ENCODE measurements at regions not wholly inside any gene's neighbourhood (a gene's known extent, or its start where the extent isn't known, plus 50 kb on each side); places are given as distances from the start of the nearest gene placed in this dataset.

- no peak for DNase-seq (ENCODE audit: low spot score)
Observed at GRCh38 chr5:3011764-3012017, 260.2 kb upstream of the IRX2 start.

DNA sequence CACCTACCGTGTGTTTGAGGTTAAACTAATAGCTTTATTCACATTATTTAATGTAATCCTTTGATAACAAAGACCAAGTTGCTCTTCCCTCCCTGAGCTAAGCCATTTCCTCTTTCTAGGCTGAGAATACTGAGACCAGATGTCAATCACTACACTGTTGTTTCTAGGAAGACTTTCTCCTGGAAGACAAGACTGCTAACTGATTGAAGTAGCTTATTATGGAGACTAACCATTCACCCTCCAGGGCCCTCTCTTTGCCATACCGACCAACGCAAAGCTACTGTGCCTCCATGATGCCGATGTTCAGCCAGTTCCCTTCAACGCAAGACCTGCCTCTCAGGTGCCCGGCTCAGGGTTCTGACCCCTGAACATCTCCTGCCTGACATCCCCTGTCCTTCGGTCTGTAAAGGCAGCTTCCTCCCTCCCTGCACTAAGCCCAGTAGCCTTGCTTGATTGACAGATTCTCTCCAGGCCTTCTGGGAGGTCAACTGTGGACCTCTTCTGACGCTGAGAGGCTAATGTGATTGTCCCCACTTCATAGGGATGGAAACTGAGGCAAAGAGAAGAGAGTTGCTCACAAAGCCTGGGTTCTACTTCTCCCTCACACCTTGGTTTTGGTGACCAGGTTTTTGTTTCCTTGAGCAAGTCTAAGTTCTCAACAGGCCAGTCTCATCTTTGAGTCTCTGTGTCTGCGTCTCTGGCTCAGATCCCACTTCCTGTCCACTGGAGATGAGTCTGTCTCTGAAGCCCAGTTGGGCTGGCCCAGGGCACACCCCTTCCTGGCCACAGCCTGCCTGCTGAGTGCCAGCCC, 259.7 kb upstream of the IRX2 start:
- DNase-seq (ENCODE audit: low spot score), result no peak

DNA sequence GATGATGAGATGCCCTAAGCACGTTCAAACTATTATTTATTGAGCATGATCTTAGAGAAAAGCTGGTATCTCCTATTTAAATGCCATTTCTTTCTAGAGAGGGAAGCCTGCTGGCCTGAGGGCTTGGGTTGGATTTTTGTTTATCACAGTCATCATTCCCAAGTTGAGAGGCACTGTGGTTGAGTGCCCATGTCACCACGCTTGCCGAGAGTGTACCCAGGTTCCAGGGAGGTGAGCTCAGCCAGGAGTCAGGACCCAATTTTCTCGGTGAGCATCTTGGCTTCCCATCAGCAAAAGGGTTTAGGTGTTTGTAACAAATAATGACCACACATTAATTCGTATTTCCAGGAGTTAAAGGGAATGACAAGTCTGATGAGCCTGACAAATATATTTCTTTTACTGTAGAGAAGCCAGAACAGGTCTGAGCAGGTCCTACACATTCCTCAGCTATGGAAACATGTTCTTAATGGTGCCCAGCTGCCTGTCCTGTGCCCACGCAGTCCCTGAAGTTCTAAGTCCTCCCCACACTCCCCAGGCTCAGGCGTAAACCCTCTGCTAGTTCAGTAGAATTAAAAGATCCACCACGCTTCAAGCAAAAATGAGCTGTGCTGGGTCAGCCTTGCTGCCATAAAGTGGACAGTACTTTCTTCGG, 258.9 kb upstream of the IRX2 start:
- no peak for DNase-seq (ENCODE audit: low spot score)

DNA sequence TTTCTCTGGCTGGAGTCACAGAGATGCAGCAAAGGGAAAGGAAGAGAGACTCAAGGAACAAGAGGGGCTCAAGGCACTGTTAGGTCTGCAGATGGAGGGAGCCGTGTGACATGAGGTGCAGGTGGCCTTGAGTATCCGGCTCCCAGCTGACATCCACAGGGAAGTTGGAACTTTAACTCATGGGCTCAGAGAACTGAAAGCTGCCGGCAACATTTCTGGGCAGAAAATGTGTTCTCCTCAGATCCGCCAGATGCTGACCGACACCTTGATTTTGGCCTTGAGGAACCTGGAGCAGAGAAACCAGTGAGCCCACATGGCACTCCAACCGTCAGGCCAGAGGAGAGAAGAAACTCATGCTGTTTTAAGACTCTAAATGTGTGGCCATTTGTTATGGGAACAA, 258.1 kb upstream of the IRX2 start:
- DNase-seq (ENCODE audit: low spot score), result no peak

- DNase-seq (ENCODE audit: low spot score), result no peak
Observed at GRCh38 chr5:3007577-3007976, 256.1 kb upstream of the IRX2 start.

GRCh38 chr5:3006961-3007551, 255.6 kb upstream of the IRX2 start:
- no peak for DNase-seq (ENCODE audit: low spot score)

DNA sequence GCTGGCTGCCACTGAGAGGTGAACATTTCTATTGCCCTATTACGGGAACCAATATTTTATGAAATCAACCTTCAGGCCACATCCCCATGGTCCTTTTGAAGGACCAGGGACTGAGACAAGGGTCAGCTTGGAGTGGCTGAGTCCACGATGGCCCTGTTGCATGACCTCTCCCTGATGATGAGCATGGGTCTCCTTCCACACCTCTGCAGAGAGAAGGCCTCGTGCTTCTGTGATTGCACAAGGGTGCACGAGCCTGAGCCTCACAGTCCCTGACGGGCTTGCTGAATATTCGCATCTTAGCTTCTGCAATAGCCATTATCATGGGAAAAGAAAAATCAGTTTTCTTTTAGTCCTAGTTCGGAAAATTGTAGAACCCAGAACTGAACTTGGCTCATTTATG, 255.0 kb upstream of the IRX2 start:
- DNase-seq (ENCODE audit: low spot score), result no peak

DNA sequence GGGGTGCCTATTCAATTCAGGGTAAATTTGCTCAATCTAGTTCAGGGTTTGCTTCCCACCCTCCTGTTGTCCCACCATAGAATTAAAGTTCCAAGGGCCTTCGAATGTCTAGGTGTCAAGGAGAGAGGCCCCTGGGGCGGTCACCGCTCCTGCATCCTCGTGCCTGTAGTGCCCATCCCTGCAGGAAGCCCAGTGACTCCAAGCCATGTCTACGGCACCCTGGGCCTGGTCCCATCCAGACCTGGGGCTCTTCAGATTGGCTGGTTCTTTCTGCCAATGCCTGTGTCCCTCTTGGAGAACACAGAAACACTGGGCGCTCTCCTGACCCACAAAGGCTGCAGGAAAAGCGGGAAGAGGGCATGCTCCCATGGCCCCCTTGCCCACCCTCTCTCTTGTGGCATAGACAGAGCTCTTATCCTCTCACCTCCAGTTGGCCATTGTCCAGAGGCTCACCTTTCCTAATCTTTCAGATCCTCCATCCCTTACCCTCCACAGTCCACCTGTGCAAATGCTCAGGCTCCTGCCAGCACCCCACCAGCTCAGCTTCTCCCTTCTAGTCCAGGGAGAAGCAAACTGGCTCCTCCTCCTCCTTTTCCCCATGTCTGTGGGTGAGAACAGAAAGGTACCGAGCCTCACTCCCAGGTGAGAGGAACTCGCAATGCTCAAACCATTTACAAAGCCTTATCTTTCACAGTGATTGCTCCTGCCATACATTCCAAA, 253.0 kb upstream of the IRX2 start:
- no peak for DNase-seq (ENCODE audit: low spot score)

DNA sequence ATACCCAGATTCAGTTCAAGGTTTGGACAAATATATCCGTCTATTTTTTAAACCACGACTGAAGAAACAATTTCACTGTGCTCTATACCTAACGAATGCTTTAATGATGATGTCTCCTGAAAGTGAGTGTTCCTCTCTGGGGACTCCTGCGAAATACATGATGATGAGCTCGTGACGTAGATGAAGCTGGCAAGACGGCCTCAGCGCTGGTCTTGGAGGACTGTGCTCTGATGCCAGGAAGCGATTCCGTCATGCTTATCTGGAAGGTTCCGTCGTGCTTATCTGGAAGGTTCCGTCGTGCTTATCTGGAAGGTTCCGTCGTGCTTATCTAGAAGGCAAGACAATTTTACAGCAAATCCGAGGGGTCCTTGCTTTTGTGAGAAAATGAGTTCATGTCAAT, 250.8 kb upstream of the IRX2 start:
- no peak for DNase-seq (ENCODE audit: low spot score)

DNA sequence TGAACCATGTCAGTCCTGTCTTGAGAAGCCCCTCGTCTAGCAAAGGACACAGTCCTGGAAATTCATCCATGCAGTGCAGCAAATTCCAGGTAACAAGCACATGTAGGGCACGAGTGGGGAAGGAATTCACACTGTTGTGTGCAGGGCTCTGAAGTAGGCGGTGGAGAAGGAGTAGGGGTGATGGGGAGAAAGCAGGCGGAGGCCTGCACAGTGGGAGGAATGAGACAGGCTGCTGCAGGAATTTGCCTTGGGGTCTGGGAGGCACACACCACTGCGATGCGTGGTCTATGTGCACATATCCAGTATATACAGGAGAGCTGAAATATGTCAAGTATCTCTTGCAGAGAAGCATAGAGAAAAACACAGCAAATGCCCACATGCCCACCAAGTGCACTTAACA, 249.2 kb upstream of the IRX2 start:
- DNase-seq (ENCODE audit: low spot score), result no peak

DNA sequence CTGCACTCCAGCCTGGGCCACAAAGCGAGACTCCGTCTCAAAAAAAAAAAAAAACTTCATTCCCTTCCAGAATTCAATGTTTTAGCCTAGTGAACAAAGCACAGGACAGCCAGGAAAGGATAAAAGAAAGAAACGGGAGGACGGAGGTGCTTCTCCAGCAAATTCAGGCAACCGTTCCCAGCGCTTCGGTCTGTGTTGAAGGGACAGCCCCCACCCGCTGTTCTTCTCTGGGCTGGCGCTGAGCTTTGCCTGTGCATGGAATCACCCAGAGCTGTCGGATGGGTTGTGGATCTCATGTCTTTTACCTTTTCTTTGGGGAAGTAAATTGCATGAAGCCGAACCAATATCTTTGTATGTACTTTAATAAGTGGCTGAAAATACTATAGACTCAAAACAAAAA, 248.4 kb upstream of the IRX2 start:
- DNase-seq (ENCODE audit: low spot score), result no peak

DNA sequence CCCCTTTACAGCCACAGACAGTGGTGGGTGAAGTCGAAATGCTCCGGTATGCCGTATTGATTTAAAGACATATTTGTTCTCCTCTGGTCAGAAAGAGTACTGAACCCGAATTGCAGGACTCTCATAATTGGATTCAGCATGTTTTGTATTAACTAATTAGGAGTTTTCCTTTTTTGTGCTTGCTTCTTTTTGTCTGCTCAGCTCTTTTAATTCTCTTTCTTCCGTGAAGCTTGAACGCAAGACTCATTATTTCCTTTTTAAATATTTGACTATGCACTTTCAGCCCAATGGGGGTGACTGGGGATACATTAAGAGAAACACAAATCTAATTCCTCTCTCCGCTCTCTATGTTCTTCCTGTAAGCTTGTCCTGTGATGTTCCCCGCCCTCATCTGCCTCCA, 246.6 kb upstream of the IRX2 start:
- no peak for DNase-seq (ENCODE audit: low spot score)

DNA sequence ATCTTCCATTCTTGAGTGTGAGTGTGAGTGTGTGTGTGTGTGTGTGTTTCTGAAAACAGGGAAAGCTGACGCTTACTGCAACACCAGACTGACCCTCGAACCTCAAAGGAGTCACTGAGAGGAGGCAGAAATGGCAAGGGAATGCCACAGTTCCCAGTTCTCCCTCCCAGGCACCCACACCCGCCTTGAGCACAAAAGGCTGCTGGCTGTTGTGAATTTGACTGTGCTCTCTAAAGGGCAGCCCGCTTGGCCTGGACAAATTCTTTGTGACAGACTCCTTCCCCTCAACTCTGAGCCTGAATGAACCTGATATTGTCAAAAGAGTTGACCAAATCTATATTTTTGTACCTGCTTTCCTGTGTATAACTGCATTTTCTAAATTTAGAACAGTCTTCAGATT, 245.7 kb upstream of the IRX2 start:
- no peak for DNase-seq (ENCODE audit: low spot score)

GRCh38 chr5:2996687-2997086, 245.2 kb upstream of the IRX2 start:
- no peak for DNase-seq (ENCODE audit: low spot score)

DNA sequence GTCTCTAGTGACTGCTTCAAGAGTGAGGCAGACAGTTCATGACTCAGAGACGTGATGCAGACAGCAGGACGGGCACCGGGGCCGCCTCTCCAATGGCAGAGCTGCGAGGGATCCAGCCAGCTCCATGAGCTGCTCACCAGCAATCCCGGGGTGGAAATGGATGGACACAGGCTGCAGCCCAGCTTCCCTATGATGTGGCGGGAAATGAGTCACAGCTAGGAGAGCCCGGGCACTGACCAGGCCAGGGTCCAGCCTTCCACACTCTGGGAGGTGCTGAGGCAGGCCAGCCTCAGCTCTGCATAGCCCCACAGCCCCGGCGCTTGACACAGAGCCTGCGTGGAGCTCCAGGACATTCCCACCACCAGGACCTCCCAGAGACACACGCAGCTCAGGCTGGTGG, 244.8 kb upstream of the IRX2 start:
- DNase-seq (ENCODE audit: low spot score), result no peak

GRCh38 chr5:2995667-2996066, 244.2 kb upstream of the IRX2 start:
- no peak for DNase-seq (ENCODE audit: low spot score)

DNA sequence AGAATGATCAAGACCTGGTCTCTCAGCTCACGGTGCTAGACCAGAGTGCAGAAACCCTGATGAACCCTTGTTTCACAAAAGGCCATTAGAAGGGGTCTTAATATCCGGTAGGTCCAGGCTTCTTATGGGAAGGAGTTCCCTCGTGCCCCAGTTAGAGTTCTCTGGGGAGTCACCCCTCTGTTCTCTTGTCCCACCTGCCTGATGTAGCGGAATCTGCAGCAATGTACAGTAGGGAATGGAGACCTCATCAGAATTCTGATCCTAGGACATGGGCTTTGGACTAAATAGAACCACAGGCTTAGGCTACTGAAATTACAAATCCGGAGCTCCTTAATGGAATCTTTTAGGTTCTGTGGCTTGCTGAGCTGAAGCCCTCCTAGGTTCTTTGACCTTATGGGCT, 243.6 kb upstream of the IRX2 start:
- DNase-seq (ENCODE audit: low spot score), result no peak

- no peak for DNase-seq (ENCODE audit: low spot score)
Observed at GRCh38 chr5:2993771-2994170, 242.3 kb upstream of the IRX2 start.

DNA sequence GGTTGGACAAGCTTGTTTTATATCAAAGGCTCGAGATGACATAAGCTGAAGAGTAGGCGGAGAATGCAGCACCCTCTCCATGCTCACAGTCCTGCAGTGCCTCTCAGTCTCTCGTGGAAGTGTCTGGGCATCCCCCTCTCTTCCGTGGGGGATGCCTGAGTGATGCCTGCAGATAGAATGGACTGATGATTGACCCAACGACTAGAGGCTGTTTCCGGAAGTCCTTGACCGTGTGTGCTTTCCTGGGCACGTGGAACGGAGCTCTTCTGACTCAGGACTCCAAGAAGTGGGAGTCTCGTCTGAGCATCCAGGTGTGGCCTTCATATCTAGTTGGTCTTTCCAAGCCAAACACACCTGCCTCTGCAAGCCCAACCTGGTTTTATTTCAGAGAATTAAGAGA, 241.8 kb upstream of the IRX2 start:
- no peak for DNase-seq (ENCODE audit: low spot score)

DNA sequence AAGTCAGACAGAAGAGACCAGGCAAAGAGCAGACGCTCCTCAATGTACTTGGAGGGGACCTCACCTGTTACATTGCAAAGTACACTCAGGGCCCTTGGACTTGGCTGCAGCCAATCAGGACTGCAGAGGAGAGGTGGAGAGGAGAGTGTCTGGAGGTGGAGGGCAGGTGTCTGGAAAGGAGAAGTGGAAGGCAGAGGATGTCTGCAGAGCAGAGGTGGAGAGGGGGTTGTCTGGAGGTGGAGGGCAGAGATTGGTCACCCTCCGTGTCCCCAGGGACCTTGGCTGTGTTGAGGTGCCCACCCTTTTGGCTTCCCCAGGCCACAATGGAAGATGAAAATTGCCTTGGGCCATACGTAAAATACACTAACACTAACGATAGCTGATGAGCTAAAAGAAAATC, 241.3 kb upstream of the IRX2 start:
- no peak for DNase-seq (ENCODE audit: low spot score)

DNA sequence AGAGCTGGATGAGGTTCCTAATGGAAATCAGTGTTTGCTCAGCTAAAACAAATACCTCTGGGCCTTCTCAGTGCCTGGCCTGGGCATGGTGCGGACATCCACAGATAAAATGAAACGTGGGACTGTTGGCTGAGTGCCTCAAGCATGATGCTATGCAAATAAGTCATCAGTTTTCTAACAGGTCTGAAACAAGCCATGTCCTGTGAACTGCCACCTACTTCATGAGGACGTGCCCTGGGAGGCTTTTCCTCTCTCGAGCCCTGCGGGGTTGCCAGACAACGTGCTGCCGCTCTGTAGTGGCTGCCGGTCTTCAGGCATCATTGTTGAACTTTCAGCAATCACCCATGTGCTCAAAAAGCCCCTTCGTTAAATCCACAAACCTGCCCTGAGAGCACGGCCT, 240.4 kb upstream of the IRX2 start:
- DNase-seq (ENCODE audit: low spot score), result no peak

- no peak for DNase-seq (ENCODE audit: low spot score)
Observed at GRCh38 chr5:2989517-2989916, 238.0 kb upstream of the IRX2 start.

DNA sequence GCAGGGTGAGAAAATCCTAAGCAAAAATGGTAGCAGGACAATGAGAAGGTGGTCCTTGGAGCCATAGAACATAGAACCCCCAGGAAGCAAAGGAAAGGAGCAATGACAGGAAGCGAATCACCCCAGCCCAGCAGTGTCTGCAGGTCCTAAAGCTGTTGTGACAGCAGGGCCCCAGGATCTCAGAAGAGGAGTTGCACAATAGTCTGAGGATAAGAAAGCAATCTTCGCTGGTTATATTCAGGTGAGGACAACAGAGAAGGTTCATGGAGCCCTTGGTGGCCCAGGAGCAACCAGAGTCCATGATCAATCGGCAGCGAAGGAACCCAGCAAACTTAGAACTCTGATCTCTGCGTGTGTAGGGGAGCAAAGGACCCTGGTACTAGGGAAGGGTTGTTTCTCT, 234.8 kb upstream of the IRX2 start:
- no peak for DNase-seq (ENCODE audit: low spot score)
